ENCODE measurements at regions not wholly inside any gene's neighbourhood (a gene's known extent, or its start where the extent isn't known, plus 50 kb on each side); places are given as distances from the start of the nearest gene placed in this dataset.

- TF ChIP-seq EZH2phosphoT487 (IDR thresholded peaks at IDR 0.05; ENCODE audit: insufficient read depth, low read depth) (no peak), EZH2 (IDR thresholded peaks at IDR 0.05; ENCODE audit: insufficient read depth, poor library complexity, severe bottlenecking) (no peak)
Observed at GRCh38 chrX:141301017-141301416, 58.7 kb upstream of the SPANXC start.
